ENCODE measurements at regions not wholly inside any gene's neighbourhood (a gene's known extent, or its start where the extent isn't known, plus 50 kb on each side); places are given as distances from the start of the nearest gene placed in this dataset.

DNA sequence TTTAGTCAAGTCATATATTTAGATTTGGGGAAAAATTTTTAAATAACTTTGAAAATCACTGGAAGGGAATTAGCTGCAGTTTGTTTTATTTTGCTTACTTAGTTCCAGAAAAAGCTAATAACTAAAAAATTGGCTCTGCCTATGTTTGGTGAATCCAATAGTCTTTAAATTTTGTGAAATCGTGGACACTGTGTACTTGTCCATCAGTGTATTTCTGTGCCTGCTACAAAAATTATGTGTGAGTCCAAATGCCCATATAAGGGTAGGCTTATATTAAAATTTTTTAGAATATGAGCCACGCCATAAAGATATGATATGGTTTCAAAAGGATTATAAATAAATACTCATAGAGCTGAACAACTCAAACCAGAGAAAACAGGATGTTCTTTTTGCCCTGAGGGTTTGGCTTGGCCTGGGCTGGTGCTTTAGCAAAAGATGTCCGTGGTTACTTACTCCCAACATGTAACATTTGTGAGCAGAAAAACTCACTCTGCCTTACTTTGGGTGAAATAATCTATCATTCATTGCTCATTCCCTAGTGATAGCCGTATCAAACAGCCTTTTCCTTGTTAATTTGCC is 133.2 kb upstream of the PRLR start:
- TF ChIP-seq, protein P1, sequence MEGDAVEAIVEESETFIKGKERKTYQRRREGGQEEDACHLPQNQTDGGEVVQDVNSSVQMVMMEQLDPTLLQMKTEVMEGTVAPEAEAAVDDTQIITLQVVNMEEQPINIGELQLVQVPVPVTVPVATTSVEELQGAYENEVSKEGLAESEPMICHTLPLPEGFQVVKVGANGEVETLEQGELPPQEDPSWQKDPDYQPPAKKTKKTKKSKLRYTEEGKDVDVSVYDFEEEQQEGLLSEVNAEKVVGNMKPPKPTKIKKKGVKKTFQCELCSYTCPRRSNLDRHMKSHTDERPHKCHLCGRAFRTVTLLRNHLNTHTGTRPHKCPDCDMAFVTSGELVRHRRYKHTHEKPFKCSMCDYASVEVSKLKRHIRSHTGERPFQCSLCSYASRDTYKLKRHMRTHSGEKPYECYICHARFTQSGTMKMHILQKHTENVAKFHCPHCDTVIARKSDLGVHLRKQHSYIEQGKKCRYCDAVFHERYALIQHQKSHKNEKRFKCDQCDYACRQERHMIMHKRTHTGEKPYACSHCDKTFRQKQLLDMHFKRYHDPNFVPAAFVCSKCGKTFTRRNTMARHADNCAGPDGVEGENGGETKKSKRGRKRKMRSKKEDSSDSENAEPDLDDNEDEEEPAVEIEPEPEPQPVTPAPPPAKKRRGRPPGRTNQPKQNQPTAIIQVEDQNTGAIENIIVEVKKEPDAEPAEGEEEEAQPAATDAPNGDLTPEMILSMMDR (IDR thresholded peaks at IDR 0.05; ENCODE audit: low read depth, low read length, missing control alignments): no peak
- DNase-seq (ENCODE audit: extremely low read depth, low read depth): no peak
- H3K4me3 ChIP-seq (replicated peaks; ENCODE audit: low read depth, low read length): no peak overlapping the region

DNA sequence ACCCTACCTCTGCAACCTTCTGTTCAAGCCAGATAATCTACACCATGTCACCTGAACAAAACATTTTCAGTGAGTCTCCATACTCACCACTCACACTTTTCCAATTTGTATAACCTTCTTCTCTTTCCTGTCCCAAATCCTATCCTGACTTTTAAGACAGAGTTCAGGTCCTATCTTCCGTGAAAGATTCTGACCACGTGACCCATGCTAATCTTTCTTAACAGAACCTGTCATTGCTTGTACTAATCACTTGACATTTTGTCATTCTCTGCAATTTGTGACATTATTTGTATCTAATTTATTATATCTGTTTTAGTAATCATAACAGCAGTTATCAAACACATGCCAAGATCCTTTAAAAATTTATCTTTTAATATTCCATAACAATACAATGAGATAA is 132.5 kb upstream of the PRLR start:
- TF ChIP-seq, protein P1 (IDR thresholded peaks at IDR 0.05; ENCODE audit: low read depth, low read length, missing control alignments): no peak
- DNase-seq (ENCODE audit: extremely low read depth, low read depth): no peak

DNA sequence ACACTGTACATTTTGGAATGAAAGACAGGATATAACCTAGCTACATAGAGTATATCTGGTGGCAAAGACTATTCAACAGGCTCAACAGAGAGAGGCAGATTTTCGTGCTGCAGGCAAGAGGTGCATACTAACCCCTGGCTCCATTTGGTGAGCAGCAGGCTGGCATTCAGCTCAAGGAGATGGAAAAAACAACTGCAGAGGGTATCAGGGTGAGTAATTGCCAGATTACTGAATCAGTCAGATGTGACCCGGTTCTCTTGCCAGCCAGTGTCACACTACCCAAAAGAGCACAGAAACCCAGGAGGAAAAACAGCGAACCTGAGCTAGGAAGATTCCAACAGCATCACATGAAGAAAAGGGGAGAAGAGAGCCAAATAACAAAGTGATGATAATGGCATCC is 130.4 kb upstream of the PRLR start:
- TF ChIP-seq, protein P1 (IDR thresholded peaks at IDR 0.05; ENCODE audit: low read depth, low read length, missing control alignments): no peak
- DNase-seq (ENCODE audit: extremely low read depth, low read depth): no peak
- H3K4me3 ChIP-seq (replicated peaks; ENCODE audit: low read depth, low read length): no peak overlapping the region

More for the DNA sequence above, 132.5 kb upstream of the PRLR start:
- H3K4me3 ChIP-seq (replicated peaks; ENCODE audit: low read depth, low read length): no peak overlapping the region

DNA sequence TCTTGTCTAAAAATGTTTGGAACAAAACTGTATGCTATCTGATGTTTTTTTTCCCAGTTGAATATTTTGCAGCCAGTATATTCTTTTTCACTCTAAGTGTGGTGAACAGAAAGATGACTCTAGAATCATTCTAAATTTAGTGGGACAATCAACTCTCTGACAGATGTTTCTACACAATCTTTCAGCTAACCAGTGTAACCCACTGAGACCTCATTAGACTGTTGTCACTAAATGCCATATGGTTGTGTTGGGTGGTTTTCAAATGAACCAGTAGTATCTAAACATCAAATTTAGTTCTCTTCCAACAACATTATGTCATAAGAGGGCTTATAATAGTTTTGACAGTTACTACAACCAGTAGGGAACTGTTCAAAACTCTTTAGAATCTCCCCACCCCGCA is 129.6 kb upstream of the PRLR start:
- DNase-seq (ENCODE audit: extremely low read depth, low read depth): no peak
- no peak overlapping the region for H3K4me3 ChIP-seq (replicated peaks; ENCODE audit: low read depth, low read length)
- TF ChIP-seq, protein P1 (IDR thresholded peaks at IDR 0.05; ENCODE audit: low read depth, low read length, missing control alignments): no peak

DNA sequence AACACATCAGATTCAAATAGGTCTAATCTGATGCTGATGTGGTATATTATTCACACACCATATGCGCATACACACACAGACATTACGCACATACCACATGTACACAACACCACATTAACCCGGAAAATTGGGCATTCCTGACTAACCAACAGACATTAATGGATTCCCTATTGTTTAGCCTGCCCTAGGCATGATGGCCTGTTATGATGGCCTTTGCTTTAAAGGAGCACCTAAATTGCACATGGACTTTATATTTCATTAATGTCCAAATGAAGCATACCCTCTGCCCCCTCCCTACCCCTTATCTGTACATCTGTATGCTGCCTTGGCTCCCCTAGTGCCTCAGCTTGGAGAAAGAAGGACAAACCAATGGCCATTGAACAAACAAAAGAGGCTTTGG is 127.7 kb upstream of the PRLR start:
- no peak overlapping the region for H3K4me3 ChIP-seq (replicated peaks; ENCODE audit: low read depth, low read length)
- TF ChIP-seq, protein P1 (IDR thresholded peaks at IDR 0.05; ENCODE audit: low read depth, low read length, missing control alignments): no peak
- DNase-seq (ENCODE audit: extremely low read depth, low read depth): no peak

DNA sequence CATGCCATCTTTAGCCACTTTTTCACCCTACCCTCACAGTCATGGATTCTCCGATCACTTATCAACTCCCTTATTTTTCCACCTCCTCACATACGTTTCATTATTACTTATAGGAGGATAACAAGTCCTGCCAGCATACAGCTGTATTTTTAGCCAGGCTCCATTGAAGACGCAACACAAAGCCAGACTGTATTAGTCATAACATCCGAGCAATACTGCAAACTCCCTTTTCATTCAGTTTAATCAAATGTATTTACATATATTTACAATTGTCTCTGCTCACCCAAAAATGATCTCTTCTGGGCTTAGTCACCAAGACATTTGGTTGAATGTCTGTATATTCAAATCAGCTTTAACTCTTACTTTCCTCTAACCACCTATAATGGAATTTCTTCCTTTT is 126.4 kb upstream of the PRLR start:
- H3K4me3 ChIP-seq (replicated peaks; ENCODE audit: low read depth, low read length): no peak overlapping the region
- TF ChIP-seq, protein P1 (IDR thresholded peaks at IDR 0.05; ENCODE audit: low read depth, low read length, missing control alignments): no peak
- DNase-seq (ENCODE audit: extremely low read depth, low read depth): no peak

DNA sequence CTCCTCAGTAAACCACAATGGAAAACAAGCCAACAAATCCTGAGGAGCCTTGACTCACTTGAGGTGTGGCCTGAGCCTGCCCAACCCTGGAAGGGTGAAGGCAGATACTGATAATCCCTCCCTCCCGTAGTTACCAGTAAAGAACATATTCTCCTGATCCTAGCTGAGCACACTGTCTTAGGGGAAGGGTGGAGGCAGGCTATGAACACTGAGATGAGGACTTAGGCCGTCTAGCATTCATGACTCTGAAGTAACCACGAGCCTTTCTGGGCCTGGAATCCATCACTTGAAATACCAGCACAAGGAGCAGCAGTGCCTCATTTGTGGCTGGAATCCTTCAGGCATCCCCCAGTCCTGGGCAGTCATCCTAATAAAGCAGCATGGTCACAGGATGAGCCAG is 124.5 kb upstream of the PRLR start:
- TF ChIP-seq, protein P1 (IDR thresholded peaks at IDR 0.05; ENCODE audit: low read depth, low read length, missing control alignments): no peak
- no peak for DNase-seq (ENCODE audit: extremely low read depth, low read depth)
- no peak overlapping the region for H3K4me3 ChIP-seq (replicated peaks; ENCODE audit: low read depth, low read length)

Measured in HFF-Myc (cell line).